ENCODE measurements at regions not wholly inside any gene's neighbourhood (a gene's known extent, or its start where the extent isn't known, plus 50 kb on each side); places are given as distances from the start of the nearest gene placed in this dataset.

- TF ChIP-seq CTCF (IDR thresholded peaks at IDR 0.05) (no peak), POLR2A (IDR thresholded peaks at IDR 0.05) (no peak)
Observed at GRCh38 chr5:53219174-53219573, 109.6 kb upstream of the MOCS2 start.

All from right lobe of liver (tissue), 4 donors.